ENCODE measurements at regions not wholly inside any gene's neighbourhood (a gene's known extent, or its start where the extent isn't known, plus 50 kb on each side); places are given as distances from the start of the nearest gene placed in this dataset.

DNA sequence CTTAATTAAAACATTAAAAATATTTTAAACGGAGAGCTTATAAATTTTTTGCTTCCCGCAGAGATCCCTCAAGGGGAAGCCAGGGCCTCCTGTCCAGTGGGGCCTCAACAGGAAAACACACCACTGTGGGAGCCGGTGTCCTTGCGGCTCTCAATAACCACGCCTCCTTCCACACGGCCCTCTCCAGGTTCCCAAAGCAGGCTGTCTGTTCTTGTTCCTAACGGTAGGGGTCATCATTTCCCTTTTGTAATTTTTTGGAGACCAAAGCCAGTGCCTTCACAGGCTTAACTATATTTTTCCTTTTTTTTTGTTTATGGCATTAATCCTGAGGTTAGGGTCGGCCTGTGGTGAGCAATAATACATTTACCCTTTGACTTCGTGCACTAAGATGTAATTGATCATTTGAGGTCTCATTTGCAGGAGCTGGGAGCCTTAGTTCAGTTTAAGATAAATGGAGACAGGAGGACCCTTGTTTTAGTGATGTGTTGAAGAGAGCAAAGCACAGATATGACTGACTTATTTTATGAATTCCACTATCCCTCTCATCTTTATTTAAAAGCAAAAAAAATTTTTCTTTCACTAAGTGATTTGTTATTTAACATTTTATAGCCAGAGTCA is 77.5 kb upstream of the N4BP1 start (continued):
- TF ChIP-seq SP1 (IDR thresholded peaks at IDR 0.05; ENCODE audit: low read depth) (no peak), EGR1 (IDR thresholded peaks at IDR 0.05; ENCODE audit: low read depth) (no peak), SIN3A (IDR thresholded peaks at IDR 0.05; ENCODE audit: low read depth) (no peak), TCF7L2 (IDR thresholded peaks at IDR 0.05; ENCODE audit: borderline replicate concordance, extremely low read depth, insufficient read depth, insufficient read length) (no peak), SRF (IDR thresholded peaks at IDR 0.05; ENCODE audit: low read depth) (no peak), POLR2AphosphoS5 (IDR thresholded peaks at IDR 0.05; ENCODE audit: low read depth, low read length) (no peak), YY1 (IDR thresholded peaks at IDR 0.05; ENCODE audit: extremely low read depth, insufficient replicate concordance, low read depth, low read length) (no peak)
- TF ChIP-seq, protein P1, sequence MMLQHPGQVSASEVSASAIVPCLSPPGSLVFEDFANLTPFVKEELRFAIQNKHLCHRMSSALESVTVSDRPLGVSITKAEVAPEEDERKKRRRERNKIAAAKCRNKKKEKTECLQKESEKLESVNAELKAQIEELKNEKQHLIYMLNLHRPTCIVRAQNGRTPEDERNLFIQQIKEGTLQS (IDR thresholded peaks at IDR 0.05), result no peak

DNA sequence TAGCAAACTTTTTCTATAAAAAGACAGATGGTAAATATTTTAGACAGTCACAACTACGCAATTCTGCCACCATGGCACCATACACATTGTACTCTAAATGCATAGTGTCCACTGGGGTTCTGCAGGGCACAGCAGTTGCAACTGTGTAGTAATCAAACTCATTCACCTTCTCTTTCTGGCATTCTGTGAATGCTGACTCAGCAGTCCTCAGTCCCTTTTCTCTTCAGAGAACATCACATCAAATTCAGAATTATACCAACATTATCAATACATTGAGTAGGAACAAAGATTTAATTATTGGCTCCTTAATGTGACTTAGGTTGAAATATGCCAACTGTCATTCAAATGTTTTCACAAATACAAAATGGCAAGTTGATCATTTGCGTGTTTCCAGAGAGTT is 74.2 kb upstream of the N4BP1 start:
- H3K9ac ChIP-seq (ENCODE audit: low read length), result no peak overlapping the region
- ChIA-PET POLR2A (no interaction called here), RAD21 (ENCODE audit: low non-redundant PET in 1 of 2, low total read pairs in 2 of 2, uncharacterized antibody in 2 of 2, unreplicated experiment in 2 of 2) (no interaction called here), CTCF (no interaction called here)
- H2AFZ ChIP-seq (ENCODE audit: low read depth, low read length, poor library complexity, severe bottlenecking), result no peak overlapping the region
- H3K79me2 ChIP-seq (ENCODE audit: insufficient read depth, low read length), result no peaks in the 10 kb centered on the region
- intact Hi-C loops (cut with micrococcal nuclease), result no loop called here
- no peak overlapping the region for H3K4me3 ChIP-seq (replicated peaks in 1 of 2; ENCODE audit: low read depth in 1 of 2, low read length in 2 of 2)
- H3K9me3 ChIP-seq (ENCODE audit: control insufficient read depth in 1 of 2, insufficient read depth in 1 of 2, low read depth in 1 of 2, low read length in 2 of 2), result no peaks in the 10 kb centered on the region
- no peak for DNase-seq (ENCODE audit: low read depth, low spot score)
- H3K4me1 ChIP-seq (ENCODE audit: control insufficient read depth in 1 of 2, insufficient read depth in 2 of 2, low read length in 2 of 2), result no peaks in the 10 kb centered on the region
- BruUV-seq (replicated peaks), result no TSS peak
- H3K27me3 ChIP-seq (ENCODE audit: insufficient read depth, low read length), result peaks cover 6% of the 10 kb centered on the region; the same call in 1 of the 2 replicates
- TF ChIP-seq CEBPB (IDR thresholded peaks at IDR 0.05; ENCODE audit: low read depth), result no peak
- no peak for TF ChIP-seq EZH2 (IDR thresholded peaks at IDR 0.05)
- no peak for TF ChIP-seq EZH2phosphoT487 (IDR thresholded peaks at IDR 0.05; ENCODE audit: borderline replicate concordance)
- TF ChIP-seq TCF7L2 (IDR thresholded peaks at IDR 0.05; ENCODE audit: borderline replicate concordance, extremely low read depth, insufficient read depth, insufficient read length), result no peak
- TF ChIP-seq POLR2A (IDR thresholded peaks at IDR 0.05; ENCODE audit: borderline replicate concordance, extremely low read depth, insufficient read depth, insufficient read length), result no peak
- TF ChIP-seq, protein P2, sequence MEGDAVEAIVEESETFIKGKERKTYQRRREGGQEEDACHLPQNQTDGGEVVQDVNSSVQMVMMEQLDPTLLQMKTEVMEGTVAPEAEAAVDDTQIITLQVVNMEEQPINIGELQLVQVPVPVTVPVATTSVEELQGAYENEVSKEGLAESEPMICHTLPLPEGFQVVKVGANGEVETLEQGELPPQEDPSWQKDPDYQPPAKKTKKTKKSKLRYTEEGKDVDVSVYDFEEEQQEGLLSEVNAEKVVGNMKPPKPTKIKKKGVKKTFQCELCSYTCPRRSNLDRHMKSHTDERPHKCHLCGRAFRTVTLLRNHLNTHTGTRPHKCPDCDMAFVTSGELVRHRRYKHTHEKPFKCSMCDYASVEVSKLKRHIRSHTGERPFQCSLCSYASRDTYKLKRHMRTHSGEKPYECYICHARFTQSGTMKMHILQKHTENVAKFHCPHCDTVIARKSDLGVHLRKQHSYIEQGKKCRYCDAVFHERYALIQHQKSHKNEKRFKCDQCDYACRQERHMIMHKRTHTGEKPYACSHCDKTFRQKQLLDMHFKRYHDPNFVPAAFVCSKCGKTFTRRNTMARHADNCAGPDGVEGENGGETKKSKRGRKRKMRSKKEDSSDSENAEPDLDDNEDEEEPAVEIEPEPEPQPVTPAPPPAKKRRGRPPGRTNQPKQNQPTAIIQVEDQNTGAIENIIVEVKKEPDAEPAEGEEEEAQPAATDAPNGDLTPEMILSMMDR (IDR thresholded peaks at IDR 0.05 in 2 of 3, conservative IDR thresholded peaks at IDR 0.05 in 1 of 3; ENCODE audit: borderline replicate concordance in 1 of 3, insufficient read depth in 1 of 3, low read depth in 2 of 3, low read length in 2 of 3), result no peak
- no peak for TF ChIP-seq CBX3 (IDR thresholded peaks at IDR 0.05; ENCODE audit: low read depth)
- TF ChIP-seq FOSL1 (IDR thresholded peaks at IDR 0.05; ENCODE audit: low read depth), result no peak
- TF ChIP-seq, protein P3, sequence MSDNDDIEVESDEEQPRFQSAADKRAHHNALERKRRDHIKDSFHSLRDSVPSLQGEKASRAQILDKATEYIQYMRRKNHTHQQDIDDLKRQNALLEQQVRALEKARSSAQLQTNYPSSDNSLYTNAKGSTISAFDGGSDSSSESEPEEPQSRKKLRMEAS (IDR thresholded peaks at IDR 0.05), result no peak
- TF ChIP-seq, protein P4, sequence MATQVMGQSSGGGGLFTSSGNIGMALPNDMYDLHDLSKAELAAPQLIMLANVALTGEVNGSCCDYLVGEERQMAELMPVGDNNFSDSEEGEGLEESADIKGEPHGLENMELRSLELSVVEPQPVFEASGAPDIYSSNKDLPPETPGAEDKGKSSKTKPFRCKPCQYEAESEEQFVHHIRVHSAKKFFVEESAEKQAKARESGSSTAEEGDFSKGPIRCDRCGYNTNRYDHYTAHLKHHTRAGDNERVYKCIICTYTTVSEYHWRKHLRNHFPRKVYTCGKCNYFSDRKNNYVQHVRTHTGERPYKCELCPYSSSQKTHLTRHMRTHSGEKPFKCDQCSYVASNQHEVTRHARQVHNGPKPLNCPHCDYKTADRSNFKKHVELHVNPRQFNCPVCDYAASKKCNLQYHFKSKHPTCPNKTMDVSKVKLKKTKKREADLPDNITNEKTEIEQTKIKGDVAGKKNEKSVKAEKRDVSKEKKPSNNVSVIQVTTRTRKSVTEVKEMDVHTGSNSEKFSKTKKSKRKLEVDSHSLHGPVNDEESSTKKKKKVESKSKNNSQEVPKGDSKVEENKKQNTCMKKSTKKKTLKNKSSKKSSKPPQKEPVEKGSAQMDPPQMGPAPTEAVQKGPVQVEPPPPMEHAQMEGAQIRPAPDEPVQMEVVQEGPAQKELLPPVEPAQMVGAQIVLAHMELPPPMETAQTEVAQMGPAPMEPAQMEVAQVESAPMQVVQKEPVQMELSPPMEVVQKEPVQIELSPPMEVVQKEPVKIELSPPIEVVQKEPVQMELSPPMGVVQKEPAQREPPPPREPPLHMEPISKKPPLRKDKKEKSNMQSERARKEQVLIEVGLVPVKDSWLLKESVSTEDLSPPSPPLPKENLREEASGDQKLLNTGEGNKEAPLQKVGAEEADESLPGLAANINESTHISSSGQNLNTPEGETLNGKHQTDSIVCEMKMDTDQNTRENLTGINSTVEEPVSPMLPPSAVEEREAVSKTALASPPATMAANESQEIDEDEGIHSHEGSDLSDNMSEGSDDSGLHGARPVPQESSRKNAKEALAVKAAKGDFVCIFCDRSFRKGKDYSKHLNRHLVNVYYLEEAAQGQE (IDR thresholded peaks at IDR 0.05; ENCODE audit: low read depth), result no peak
- no peak for TF ChIP-seq ZNF274 (IDR thresholded peaks at IDR 0.05; ENCODE audit: low read depth, low read length)
- no peak for TF ChIP-seq YY1 (IDR thresholded peaks at IDR 0.05; ENCODE audit: extremely low read depth, insufficient replicate concordance, low read depth, low read length)
- no peak for TF ChIP-seq EGR1 (IDR thresholded peaks at IDR 0.05; ENCODE audit: low read depth)
- no peak for TF ChIP-seq JUND (IDR thresholded peaks at IDR 0.05)
- no peak for TF ChIP-seq SP1 (IDR thresholded peaks at IDR 0.05; ENCODE audit: low read depth)
- no peaks in the 10 kb centered on the region for H3K36me3 ChIP-seq (ENCODE audit: control insufficient read depth in 1 of 2, insufficient read depth in 2 of 2, low read length in 2 of 2)
- H3K27ac ChIP-seq (ENCODE audit: low read depth, low read length), result no peak overlapping the region
- ATAC-seq, result no peak
- no peak overlapping the region for H3K4me2 ChIP-seq (ENCODE audit: low read length)
- no peaks in the 10 kb centered on the region for H4K20me1 ChIP-seq (ENCODE audit: insufficient read depth)
- no peaks in the 10 kb centered on the region for H3K9me2 ChIP-seq (ENCODE audit: insufficient read depth)
